Vagina (tissue), 2 donors: ENCODE measurements at regions not wholly inside any gene's neighbourhood (a gene's known extent, or its start where the extent isn't known, plus 50 kb on each side); places are given as distances from the start of the nearest gene placed in this dataset.

ENCODE experiments used
- CTCF ChIP-seq, 3 experiments: fragments of 450-650 bp in 2 of 3; fragments of 200-600 bp in 1 of 3; sonication (generic) in 1 of 3; IDR thresholded peaks; one replicate each; pipeline ENCODE4 v1.5.1; 2017 to 2019; ENCODE audit warnings: antibody characterized with exemption in 3 of 3, mild to moderate bottlenecking in 2 of 3, moderate library complexity in 2 of 3
- POLR2A ChIP-seq, 2 donors: fragments of 450-650 bp; IDR thresholded peaks; one replicate each; pipeline ENCODE4 v1.6.1; 2017; ENCODE audit warnings: antibody characterized with exemption in 2 of 2, mild to moderate bottlenecking in 2 of 2, moderate library complexity in 2 of 2
- POLR2AphosphoS5 ChIP-seq, 2 donors: sonication (generic); formaldehyde crosslinking; IDR thresholded peaks; one replicate each; pipeline ENCODE4 v1.9.0; 2017; ENCODE audit warnings: antibody characterized with exemption in 2 of 2, mild to moderate bottlenecking in 2 of 2, low read depth in 1 of 2; ENCODE audit not compliant: insufficient read depth in 1 of 2

GRCh38 chr5:21397693-21398092 is 1409.7 kb upstream of the CDH18 start:
- TF ChIP-seq CTCF (IDR thresholded peaks at IDR 0.05), result no peak
- no peak for TF ChIP-seq POLR2A (IDR thresholded peaks at IDR 0.05)
- TF ChIP-seq POLR2AphosphoS5 (IDR thresholded peaks at IDR 0.05; ENCODE audit: insufficient read depth in 1 of 2, low read depth in 1 of 2), result no peak
